ENCODE measurements at regions not wholly inside any gene's neighbourhood (a gene's known extent, or its start where the extent isn't known, plus 50 kb on each side); places are given as distances from the start of the nearest gene placed in this dataset.

DNA sequence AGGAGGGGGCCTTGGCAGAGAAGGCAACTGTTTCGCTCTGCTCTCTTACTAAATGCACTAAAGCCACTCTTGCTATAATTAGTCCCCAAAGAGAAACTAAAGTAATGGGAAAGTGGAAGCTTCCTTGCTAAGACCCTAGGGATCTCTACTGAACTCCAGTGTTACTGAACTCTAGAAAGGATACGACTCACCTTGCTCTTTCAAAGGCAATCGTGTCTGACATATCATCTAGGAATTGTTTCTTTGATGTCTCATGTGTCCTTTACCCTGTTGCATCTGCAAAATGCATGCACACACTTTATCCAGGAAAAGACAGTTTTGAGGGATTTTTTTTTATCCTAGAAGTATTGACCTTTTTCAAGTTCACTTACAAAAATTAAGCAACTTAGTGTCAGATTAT is 148.1 kb upstream of the FAM9B start:
- Histone ChIP-seq H3K9me3 (ENCODE audit: low read length) (no peaks in the 10 kb centered on the region), H3K79me2 (ENCODE audit: low read length) (no peaks in the 10 kb centered on the region), H3K27ac (ENCODE audit: low read length) (no peak overlapping the region), H3K4me3 (ENCODE audit: low read length) (no peak overlapping the region), H3K27me3 (ENCODE audit: low read length) (no peaks in the 10 kb centered on the region), H3F3A (ENCODE audit: low read length, unreplicated experiment) (no peaks in the 10 kb centered on the region), H4K20me1 (ENCODE audit: low read length) (no peaks in the 10 kb centered on the region), H3K4me2 (ENCODE audit: low read length) (no peak overlapping the region), H2AFZ (ENCODE audit: low read length) (no peak overlapping the region), H3K36me3 (ENCODE audit: low read depth, low read length) (no peaks in the 10 kb centered on the region), H3K4me1 (ENCODE audit: insufficient read depth, low read length) (peaks cover 28% of the 10 kb centered on the region), H3K9ac (ENCODE audit: low read length) (no peak overlapping the region), H3K9me2 (replicated peaks; ENCODE audit: low read length) (no peaks in the 10 kb centered on the region)
- TF ChIP-seq, protein P1, sequence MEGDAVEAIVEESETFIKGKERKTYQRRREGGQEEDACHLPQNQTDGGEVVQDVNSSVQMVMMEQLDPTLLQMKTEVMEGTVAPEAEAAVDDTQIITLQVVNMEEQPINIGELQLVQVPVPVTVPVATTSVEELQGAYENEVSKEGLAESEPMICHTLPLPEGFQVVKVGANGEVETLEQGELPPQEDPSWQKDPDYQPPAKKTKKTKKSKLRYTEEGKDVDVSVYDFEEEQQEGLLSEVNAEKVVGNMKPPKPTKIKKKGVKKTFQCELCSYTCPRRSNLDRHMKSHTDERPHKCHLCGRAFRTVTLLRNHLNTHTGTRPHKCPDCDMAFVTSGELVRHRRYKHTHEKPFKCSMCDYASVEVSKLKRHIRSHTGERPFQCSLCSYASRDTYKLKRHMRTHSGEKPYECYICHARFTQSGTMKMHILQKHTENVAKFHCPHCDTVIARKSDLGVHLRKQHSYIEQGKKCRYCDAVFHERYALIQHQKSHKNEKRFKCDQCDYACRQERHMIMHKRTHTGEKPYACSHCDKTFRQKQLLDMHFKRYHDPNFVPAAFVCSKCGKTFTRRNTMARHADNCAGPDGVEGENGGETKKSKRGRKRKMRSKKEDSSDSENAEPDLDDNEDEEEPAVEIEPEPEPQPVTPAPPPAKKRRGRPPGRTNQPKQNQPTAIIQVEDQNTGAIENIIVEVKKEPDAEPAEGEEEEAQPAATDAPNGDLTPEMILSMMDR (conservative IDR thresholded peaks at IDR 0.05; ENCODE audit: low read depth, low read length) = no peak
- TF ChIP-seq EZH2phosphoT487 (IDR thresholded peaks at IDR 0.05; ENCODE audit: borderline replicate concordance, low read length) = no peak
- TF ChIP-seq EZH2 (IDR thresholded peaks at IDR 0.05; ENCODE audit: low read length, unreplicated experiment) = no peak
- ChIA-PET CTCF (no interaction called here), POLR2A (ENCODE audit: unreplicated experiment) (no interaction called here)
- BruUV-seq (replicated peaks) = no TSS peak
- peak; percentile 43 for ATAC-seq
- peak; percentile 63 for DNase-seq
- intact Hi-C loops (cut with micrococcal nuclease) = no loop called here

DNA sequence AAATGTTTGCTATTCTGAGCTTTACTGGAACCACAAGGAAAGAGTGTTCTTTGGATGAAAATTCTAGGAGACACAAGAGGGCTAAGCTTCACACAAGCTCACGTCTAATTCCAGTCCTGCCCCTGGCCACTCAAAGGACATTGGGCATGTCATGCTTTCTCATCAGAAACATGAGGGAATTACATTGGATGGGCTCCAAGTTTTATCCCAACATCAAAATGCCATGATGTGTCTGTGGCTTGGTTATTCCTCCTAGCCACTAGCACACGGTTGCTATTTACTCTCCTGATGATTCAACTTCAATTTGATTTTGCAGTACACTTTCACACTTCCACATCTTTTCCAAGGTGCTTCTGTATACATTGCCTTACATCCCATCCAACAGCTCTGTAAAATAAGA is 149.6 kb upstream of the FAM9B start:
- Histone ChIP-seq H3K9me2 (replicated peaks; ENCODE audit: low read length) (no peaks in the 10 kb centered on the region), H3F3A (ENCODE audit: low read length, unreplicated experiment) (no peaks in the 10 kb centered on the region), H3K4me2 (ENCODE audit: low read length) (no peak overlapping the region), H3K9ac (ENCODE audit: low read length) (no peak overlapping the region), H3K36me3 (ENCODE audit: low read depth, low read length) (no peaks in the 10 kb centered on the region), H3K4me3 (ENCODE audit: low read length) (no peak overlapping the region), H3K27me3 (ENCODE audit: low read length) (no peaks in the 10 kb centered on the region), H3K9me3 (ENCODE audit: low read length) (no peaks in the 10 kb centered on the region), H3K4me1 (ENCODE audit: insufficient read depth, low read length) (peaks cover 28% of the 10 kb centered on the region), H4K20me1 (ENCODE audit: low read length) (no peaks in the 10 kb centered on the region), H3K27ac (ENCODE audit: low read length) (no peak overlapping the region), H2AFZ (ENCODE audit: low read length) (no peak overlapping the region), H3K79me2 (ENCODE audit: low read length) (no peaks in the 10 kb centered on the region)
- POLR2A ChIA-PET (ENCODE audit: unreplicated experiment) = no interaction called here
- TF ChIP-seq EZH2phosphoT487 (IDR thresholded peaks at IDR 0.05; ENCODE audit: borderline replicate concordance, low read length) = no peak
- TF ChIP-seq, protein P1 (conservative IDR thresholded peaks at IDR 0.05; ENCODE audit: low read depth, low read length) = no peak
- no peak for TF ChIP-seq EZH2 (IDR thresholded peaks at IDR 0.05; ENCODE audit: low read length, unreplicated experiment)
- ATAC-seq = peak; percentile 57; the same call in 1 of the 2 replicates
- intact Hi-C loops (cut with micrococcal nuclease) = no loop called here
- DNase-seq = peak; percentile 76
- BruUV-seq (replicated peaks) = no TSS peak
- CTCF ChIA-PET = interaction anchor here (0.5 kb wide), 1 partner anchor 17 kb away, joined by 5 read pairs; no protein-coding TSS in a partner anchor

DNA sequence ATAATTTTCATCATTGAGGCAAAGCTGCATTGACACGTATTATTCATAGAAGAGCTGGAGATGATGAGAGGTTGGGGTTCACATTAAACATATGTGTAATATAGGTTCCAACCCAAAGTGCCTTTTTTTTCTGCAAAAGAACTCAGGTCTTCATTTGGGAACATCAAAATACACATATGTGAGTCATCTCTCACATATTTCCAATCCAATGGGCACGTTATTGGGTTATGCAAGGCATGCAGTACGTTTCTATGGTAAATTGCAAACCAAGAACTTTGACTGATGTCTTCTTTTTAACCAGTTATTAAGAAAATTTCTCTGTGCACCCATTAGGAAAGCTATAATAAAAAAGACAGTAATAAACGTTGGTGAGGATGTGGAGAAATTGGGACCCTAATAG is 150.3 kb upstream of the FAM9B start:
- Histone ChIP-seq H3K27me3 (ENCODE audit: low read length) (no peaks in the 10 kb centered on the region), H3K4me2 (ENCODE audit: low read length) (no peak overlapping the region), H3K36me3 (ENCODE audit: low read depth, low read length) (no peaks in the 10 kb centered on the region), H3F3A (ENCODE audit: low read length, unreplicated experiment) (no peaks in the 10 kb centered on the region), H3K9me2 (replicated peaks; ENCODE audit: low read length) (no peaks in the 10 kb centered on the region), H3K9ac (ENCODE audit: low read length) (no peak overlapping the region), H4K20me1 (ENCODE audit: low read length) (no peaks in the 10 kb centered on the region), H3K27ac (ENCODE audit: low read length) (no peak overlapping the region), H3K79me2 (ENCODE audit: low read length) (no peaks in the 10 kb centered on the region), H3K4me1 (ENCODE audit: insufficient read depth, low read length) (peaks cover 28% of the 10 kb centered on the region), H3K4me3 (ENCODE audit: low read length) (no peak overlapping the region), H2AFZ (ENCODE audit: low read length) (no peak overlapping the region), H3K9me3 (ENCODE audit: low read length) (no peaks in the 10 kb centered on the region)
- ATAC-seq = no peak
- ChIA-PET POLR2A (ENCODE audit: unreplicated experiment) (no interaction called here), CTCF (interaction anchor here (0.5 kb wide), 1 partner anchor 18 kb away, joined by 5 read pairs; no protein-coding TSS in a partner anchor)
- DNase-seq = peak; percentile 32
- intact Hi-C loops (cut with micrococcal nuclease) = no loop called here
- no TSS peak for BruUV-seq (replicated peaks)
- TF ChIP-seq EZH2phosphoT487 (IDR thresholded peaks at IDR 0.05; ENCODE audit: borderline replicate concordance, low read length) (no peak), EZH2 (IDR thresholded peaks at IDR 0.05; ENCODE audit: low read length, unreplicated experiment) (no peak)
- TF ChIP-seq, protein P1 (conservative IDR thresholded peaks at IDR 0.05; ENCODE audit: low read depth, low read length) = no peak

Measured in PC-3 (cell line).